Uterus (tissue), 2 donors: ENCODE measurements at regions not wholly inside any gene's neighbourhood (a gene's known extent, or its start where the extent isn't known, plus 50 kb on each side); places are given as distances from the start of the nearest gene placed in this dataset.
"Not testable (repeated sequence)": the region's sequence is repeated elsewhere in the genome, so short reads cannot be mapped to it uniquely, and the experiment has no call there.

ENCODE experiments used
- CTCF ChIP-seq, 4 experiments: fragments of 200-600 bp in 2 of 4; fragments of 450-650 bp in 2 of 4; sonication (generic) in 2 of 4; IDR thresholded peaks; one replicate each; pipeline ENCODE4 v1.5.1; 2016 to 2019; ENCODE audit warnings: antibody characterized with exemption in 4 of 4, mild to moderate bottlenecking in 2 of 4, moderate library complexity in 1 of 4
- POLR2A ChIP-seq, 2 donors: fragments of 450-650 bp; IDR thresholded peaks; one replicate each; pipeline ENCODE4 v1.6.1; 2016; ENCODE audit warnings: antibody characterized with exemption in 2 of 2, mild to moderate bottlenecking in 1 of 2, moderate library complexity in 1 of 2

DNA sequence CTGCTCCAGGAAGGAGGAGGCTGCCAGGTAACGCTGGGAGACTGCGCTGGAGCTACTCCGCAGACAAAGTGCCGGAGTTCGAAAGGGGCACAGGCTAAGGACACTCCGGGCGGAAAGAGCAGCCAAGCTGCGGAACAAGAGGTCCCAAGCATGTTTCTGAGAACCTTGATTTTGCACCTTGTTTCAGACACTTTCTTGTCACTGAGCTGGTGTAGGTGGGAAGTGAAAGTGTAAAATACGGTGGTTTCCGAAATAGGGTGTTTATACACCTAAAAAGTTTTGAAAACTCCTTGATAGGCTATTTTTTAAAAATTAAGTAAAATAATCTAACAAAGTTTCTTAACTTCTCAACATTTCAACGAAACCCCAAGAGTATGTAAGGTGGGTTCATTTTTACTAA is 278.2 kb downstream of the ANAPC1 start:
- TF ChIP-seq CTCF, POLR2A (IDR thresholded peaks at IDR 0.05): not testable (repeated sequence)
